Suprapubic skin (tissue), 4 donors: ENCODE measurements at regions not wholly inside any gene's neighbourhood (a gene's known extent, or its start where the extent isn't known, plus 50 kb on each side); places are given as distances from the start of the nearest gene placed in this dataset.

Experiments used
- CTCF ChIP-seq, 2 donors: fragments of 200-600 bp in 1 of 2; fragments of 450-650 bp in 1 of 2; sonication (generic) in 1 of 2; IDR thresholded peaks; one replicate each; pipeline ENCODE4 v1.5.1; 2016 to 2019; ENCODE audit warnings: antibody characterized with exemption in 2 of 2, mild to moderate bottlenecking in 1 of 2, moderate library complexity in 1 of 2
- EP300 ChIP-seq: sonication (generic); formaldehyde crosslinking; IDR thresholded peaks from one replicate; pipeline ENCODE4 v1.6.1; 2017; ENCODE audit warnings: antibody characterized with exemption
- POLR2A ChIP-seq, 2 donors: fragments of 450-650 bp; IDR thresholded peaks; one replicate each; pipeline ENCODE4 v1.6.1; 2017; ENCODE audit warnings: antibody characterized with exemption in 2 of 2, mild to moderate bottlenecking in 2 of 2, moderate library complexity in 2 of 2
- POLR2AphosphoS5 ChIP-seq, 3 donors: sonication (generic); formaldehyde crosslinking; IDR thresholded peaks; one replicate each; pipeline ENCODE4 v1.6.1; 2017; ENCODE audit warnings: antibody characterized with exemption in 3 of 3

GRCh38 chr4:8731364-8731763 is 138.8 kb downstream of the CPZ start:
- TF ChIP-seq POLR2A (IDR thresholded peaks at IDR 0.05), result no peak
- no peak for TF ChIP-seq CTCF (IDR thresholded peaks at IDR 0.05)
- TF ChIP-seq POLR2AphosphoS5 (IDR thresholded peaks at IDR 0.05), result no peak
- no peak for TF ChIP-seq EP300
